HG03432 (cell line): ENCODE measurements at regions not wholly inside any gene's neighbourhood (a gene's known extent, or its start where the extent isn't known, plus 50 kb on each side); places are given as distances from the start of the nearest gene placed in this dataset.
"Not testable (repeated sequence)": the region's sequence is repeated elsewhere in the genome, so short reads cannot be mapped to it uniquely, and the experiment has no call there.

Experiments
- ATAC-seq: cut with Tn5 transposase; IDR thresholded peaks from one replicate; pipeline ENCODE4 v1.9.1; 2021; ENCODE audit warnings: mild to moderate bottlenecking, moderate library complexity; ENCODE audit not compliant: unreplicated experiment

DNA sequence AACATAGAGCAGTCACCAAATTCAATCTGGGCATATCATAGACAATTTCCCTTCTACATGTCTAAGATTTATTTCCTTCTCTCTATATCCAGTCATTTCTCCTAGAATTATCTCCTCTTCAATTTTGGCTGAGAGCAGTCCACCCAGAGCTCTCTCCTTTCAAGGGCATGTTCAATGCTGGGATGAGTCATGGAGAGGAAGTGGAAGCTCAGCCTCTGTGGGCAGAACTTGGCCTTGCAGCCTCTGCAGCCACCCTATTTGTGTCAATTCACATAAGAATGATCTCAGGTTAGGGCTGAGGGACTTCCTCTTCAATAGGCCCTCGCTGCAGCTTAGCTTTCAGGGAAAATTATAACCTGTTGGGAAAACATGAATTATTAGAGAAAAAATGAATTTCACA lies 560.8 kb downstream of the POM121L12 start:
- ATAC-seq, result peak; percentile 57

DNA sequence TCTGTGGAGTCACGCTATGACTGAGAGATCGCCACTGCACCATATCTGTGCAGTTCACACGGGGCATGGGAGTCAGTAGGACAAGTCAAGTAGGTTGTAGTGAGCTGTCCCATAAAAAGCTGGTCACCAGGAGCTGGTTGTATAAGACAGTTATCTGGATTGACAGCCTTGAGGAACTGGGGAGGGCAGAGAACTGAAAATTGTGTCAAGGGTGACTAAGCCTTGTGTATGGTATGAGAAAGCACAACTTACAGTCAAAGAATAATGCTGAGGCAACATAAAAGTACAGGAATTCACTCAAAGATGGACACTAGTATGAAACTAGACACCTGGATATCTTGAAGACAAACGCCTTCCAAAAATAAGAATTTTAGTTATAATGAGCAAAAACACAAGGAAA lies 564.9 kb downstream of the POM121L12 start:
- ATAC-seq, result no peak

- no peak for ATAC-seq
These were observed 567.5 kb downstream of the POM121L12 start for GRCh38 chr7:53602817-53603418.

DNA sequence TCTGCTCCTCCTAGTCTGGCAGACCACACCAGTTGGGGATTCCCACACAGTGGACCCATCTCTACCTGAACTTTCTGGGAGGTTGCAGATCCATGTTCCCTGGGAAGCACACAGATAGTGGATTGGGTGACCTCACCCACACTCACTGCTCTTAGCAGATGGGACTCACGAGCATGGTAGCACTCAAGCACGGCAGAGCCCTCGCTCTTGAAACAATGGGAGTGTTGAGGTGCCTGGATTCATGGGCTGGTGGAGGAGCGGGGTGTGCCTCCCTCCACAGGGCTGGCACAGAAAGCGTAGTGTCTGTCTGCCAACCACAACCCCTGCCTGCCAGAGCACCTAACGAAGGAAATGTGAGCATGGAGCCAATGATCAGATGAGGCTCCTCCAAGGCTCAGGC lies 568.0 kb downstream of the POM121L12 start:
- no peak for ATAC-seq

DNA sequence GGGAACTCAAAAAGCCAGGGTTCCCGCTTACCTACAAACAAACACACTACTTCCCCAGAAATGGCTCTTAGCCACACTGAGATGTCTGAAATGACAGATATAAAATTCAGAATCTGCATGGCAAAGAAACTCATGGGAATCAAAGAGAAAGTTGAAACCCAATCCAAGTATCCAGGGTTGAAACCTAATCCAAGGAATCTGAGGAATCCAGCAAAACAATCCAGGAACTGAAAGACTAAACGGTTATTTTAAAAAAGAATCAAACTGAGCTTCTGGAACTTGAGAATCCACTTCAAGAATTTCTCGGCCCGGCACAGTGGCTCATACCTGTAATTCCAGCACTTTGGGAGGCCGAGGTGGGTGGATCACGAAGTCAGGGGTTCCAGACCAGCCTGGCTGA lies 568.8 kb downstream of the POM121L12 start:
- ATAC-seq, result no peak

DNA sequence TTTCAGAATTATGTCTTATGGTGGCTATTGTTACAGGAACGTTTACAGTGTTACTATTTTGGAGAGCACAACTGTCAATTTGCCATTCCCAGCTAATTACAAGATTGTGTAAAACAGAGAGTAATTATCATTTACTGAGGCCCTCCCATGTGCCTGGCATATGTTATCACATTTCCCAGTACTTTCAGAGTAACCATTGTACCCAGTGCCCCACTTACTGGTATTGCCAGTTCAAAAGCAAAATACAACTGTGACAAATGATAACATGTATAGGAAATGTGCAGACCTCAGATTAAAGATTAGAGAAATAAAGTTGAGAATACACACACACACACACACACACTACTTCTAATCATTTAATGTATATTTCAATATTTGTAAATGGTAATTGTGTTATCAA lies 572.5 kb downstream of the POM121L12 start:
- no peak for ATAC-seq

GRCh38 chr7:53609185-53609584 lies 573.8 kb downstream of the POM121L12 start:
- no peak for ATAC-seq

DNA sequence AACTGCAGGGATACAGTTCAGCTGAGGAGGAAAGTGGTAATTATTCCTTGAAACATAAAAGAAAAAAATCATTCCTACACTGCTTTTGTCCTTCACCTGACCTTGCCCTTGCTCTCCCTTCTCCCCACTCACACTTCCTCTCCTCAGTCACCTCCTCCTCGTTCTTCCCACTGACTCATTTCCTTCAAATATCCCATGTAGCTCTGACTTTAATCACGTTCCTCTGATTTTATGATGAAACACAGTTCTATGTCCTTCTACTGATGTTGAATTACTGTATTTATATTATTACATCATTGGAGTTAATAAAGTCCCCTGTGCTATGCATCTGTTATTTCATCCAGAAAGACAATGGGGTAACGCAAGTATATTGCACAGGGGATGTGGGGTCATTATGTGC lies 575.6 kb downstream of the POM121L12 start:
- no peak for ATAC-seq

DNA sequence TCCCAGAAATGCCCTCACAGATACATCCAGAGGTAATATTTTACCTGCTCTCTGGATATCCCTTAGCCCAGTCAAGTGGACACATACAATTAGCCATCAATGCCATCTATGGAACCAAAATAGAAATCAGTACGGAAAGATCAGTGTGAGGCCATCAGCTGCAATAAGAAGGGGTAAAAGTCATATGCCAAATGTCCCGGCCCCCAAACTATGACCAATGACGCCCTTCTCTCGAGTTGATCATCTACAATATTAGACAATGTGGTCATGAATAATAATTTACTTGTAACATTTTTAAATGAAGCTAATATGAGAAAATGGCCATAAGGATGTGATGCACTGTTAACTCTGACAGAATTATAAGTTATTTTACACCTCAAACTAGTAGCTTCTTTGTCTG lies 588.9 kb downstream of the POM121L12 start:
- ATAC-seq, result no peak

- no peak for ATAC-seq
These were observed 593.3 kb downstream of the POM121L12 start for GRCh38 chr7:53628775-53629174.

DNA sequence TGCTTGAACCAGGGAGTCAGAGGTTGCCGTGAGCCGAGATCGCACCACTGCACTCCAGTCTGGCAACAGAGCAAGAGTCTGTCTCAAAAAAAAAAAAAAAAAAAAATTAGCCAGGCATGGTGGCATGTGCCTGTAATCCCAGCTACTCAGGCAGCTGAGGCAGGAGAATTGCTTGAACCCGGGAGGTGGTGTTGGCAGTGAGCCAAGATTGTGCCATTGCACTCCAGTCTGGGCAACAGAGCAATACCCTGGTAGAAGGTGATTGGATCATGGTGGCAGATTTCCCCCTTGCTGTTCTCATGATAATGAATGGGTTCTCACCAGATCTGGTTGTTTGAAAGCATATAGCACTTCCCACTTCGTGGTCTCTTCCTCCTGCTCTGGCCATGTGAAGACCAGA lies 599.8 kb downstream of the POM121L12 start:
- ATAC-seq, result not testable (repeated sequence)

DNA sequence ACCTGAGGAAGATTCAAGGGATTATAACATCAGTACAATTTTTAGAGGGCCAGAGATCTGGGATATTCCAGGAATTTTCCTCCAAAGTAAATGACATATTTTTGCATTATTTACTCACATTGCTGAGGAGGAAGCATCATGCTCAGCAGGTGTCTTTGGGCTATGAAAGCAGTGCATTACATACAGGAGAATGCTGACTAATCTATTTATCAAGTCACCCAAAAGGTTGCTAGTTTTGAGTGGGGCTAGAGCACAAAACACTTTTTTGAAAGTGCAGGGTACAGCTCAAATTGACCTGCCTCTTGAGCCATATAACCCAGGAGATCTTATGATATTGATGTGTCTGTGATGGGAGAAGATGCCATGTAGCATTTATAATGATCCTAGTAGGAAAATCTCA lies 603.1 kb downstream of the POM121L12 start:
- no peak for ATAC-seq

- no peak for ATAC-seq
These were observed 605.7 kb downstream of the POM121L12 start for GRCh38 chr7:53641091-53641490.

DNA sequence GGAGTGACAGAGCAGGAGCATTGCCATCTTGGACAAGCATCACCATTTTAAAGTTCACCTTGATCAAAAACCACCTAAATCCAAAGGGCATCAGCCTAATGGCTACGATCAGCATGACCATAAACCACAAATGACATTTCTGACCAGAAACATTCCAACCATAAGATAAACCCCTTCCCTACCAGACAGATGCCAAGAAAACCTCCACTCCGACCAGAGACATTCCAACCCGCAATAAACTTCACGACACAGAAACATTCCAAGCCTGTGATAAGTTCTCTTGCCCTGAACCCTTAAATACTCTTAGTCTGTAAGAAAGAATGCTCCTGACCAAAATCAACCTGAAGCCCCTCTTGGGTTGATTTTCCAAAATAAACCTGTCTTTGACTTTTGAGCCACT lies 606.9 kb downstream of the POM121L12 start:
- ATAC-seq, result no peak

DNA sequence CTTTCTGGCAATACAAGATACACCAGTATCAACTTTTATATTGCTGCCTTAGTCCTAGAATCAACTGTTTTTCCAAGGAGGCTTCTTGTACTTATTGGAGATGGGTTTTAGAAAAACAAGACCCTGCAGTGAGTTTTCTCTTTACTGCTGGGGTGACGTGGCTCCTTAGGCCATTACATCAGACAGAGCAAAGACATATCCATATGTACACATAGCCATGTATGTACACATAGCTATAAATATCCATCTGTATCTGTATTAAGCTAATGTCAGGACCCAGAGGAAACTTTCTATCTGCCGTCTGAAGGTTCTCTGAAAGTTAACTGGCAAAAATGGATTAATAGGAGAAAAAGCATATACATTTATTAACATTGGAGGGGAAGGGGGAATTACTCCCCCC lies 607.4 kb downstream of the POM121L12 start:
- ATAC-seq, result no peak

GRCh38 chr7:53656881-53657280 lies 621.4 kb downstream of the POM121L12 start:
- no peak for ATAC-seq

- ATAC-seq, result no peak
These were observed 622.2 kb downstream of the POM121L12 start for GRCh38 chr7:53657586-53657985.

- no peak for ATAC-seq
These were observed 623.5 kb downstream of the POM121L12 start for GRCh38 chr7:53658951-53659350.

DNA sequence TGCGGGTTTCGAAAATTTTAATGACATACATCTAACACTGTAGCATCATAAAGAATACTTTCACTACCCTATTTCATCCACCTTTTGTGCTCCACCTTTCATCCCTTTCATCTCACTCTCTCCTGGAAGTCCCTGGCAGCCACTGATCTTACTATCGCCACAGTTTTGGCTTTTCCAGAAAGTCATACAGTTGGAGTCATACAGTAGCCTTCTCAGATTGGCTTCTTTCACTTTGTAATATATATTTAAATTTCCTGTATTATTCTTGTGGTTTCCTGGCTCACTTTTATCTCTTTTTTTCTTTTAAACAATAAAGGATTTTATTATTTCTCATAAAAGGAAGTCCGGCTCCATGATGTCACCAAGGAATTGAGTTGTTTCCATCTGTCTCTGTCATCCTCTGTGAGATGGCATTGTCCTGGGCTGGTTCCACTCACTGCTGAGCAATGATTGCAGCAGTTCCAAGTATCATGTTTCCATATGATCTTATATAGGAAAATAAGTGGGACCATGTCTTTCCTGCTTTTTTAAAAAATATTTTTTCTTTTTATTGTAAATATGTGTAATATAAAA lies 626.3 kb downstream of the POM121L12 start:
- no peak for ATAC-seq

GRCh38 chr7:53672681-53673080 lies 637.2 kb downstream of the POM121L12 start:
- ATAC-seq, result no peak

DNA sequence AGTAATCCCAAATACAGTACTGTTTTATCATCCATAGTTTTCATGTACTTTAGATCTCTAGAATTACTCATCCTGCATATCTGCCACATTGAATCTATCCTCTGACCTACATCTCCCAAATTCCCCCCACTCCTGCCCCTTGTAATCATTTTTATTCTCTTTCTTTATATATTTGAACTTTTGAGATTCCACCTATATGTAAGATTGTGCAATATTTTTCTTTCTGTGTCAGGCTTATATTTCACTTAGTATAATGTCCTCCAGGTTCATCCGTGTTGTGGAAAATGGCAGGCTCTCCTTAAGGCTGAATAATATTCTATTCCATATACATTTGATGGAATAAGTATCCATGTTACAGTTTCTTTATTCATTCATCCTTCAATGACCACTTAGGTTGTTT lies 640.4 kb downstream of the POM121L12 start:
- ATAC-seq, result no peak

DNA sequence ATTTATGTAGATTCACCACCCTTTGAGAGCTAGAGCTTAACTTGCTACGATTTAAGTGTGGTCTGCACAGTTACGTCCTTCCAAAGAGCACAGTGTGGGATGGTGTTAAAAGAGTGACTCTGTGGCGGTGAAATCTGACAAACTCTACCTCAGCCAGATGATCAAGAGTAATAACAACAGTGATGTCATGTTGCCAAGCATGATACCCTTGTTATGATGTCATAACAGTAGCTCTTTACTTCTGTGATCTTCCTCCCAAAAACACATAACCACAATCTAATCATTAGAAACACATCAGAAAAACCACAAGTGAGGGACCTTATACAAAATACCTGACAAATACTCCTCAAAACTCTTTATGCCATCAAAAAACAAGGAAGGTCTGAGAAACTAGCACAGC lies 649.3 kb downstream of the POM121L12 start:
- no peak for ATAC-seq

- ATAC-seq, result no peak
These were observed 655.0 kb downstream of the POM121L12 start for GRCh38 chr7:53690411-53690810.
